Activated CD4-positive, CD25-positive, alpha-beta regulatory T cell treated with anti-CD3 and anti-CD28 coated beads, Interleukin-2, amount 50 U/mL, for 72 hours (primary cell): ENCODE measurements at regions not wholly inside any gene's neighbourhood (a gene's known extent, or its start where the extent isn't known, plus 50 kb on each side); places are given as distances from the start of the nearest gene placed in this dataset.

Source experiments
- DNase-seq: peaks from one replicate; pipeline ENCODE4 v3.0.0; 2021

DNA sequence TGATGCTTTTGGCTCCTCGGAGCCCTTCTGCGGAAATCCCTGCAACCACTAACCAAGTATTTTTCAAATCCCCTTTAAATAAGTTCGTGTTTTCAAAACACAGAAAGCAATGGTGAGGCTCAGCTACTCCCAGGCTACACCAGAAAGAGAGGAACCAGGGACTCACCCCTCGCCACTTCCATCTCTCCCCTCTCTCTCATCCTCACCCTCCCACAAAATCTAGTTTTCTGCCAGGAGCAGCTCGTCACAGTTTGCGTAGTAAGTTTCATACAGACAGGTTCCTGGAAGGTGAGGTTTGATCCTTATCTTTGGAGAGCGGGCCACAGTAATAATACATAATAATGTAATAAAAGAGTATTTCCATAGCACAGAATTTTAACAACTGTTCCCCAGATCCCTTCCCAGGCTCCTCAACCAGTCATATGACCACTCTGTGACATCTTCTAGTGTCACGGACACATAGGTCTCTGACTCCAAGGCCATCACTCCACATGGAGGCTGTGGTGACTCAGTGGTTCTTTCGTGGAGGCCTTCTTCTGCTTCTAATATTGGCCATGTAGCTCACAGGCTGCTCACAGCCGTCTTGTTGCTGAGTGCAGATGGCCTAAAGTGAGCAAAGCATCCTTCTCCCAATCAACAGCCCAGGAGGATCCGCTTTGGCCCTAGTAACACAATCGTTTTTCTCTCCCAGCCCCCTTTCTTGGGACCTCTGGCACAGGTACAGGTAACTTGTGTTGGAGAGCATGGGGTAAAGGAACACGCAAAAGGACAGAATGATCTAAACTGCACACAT lies 295.7 kb downstream of the CDC5L start:
- no peak for DNase-seq

DNA sequence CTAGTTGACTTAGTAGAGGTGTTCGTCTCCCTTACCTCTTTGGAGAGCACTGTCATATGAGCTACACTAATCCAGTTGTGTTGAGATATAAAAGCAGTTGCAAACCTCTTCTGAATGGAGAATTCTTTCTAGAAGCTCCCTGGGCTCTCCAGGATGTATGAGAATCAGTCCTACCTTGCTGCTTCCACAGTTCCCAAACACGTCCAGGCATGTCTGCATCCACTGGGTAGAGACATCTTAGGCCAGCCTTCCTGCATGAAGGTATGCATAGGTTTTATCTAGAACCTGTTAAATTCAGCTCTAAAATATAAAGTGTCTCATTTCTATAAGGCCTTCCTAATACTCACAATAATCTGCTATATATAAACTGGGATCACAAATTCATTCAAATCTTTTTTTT lies 297.7 kb downstream of the CDC5L start:
- DNase-seq, result no peak

DNA sequence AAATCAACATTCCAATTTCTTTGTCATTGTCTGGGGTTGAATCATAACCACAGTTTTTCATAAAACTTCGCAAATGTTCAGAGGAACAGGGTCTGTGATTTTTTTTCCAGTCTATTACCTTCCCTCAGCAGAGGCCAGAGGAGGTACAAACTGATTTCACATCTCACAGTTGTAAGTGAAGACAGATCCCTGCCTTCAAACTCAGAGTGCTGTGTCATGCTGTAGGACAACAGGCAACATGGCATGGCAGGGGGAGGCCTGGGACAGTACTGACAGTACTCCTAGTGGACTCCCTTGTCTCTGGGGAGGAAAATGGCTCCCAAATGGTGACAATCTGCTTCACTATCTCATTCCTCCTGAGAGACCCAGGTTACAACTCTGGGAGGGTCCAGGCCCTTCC lies 308.6 kb downstream of the CDC5L start:
- no peak for DNase-seq

DNA sequence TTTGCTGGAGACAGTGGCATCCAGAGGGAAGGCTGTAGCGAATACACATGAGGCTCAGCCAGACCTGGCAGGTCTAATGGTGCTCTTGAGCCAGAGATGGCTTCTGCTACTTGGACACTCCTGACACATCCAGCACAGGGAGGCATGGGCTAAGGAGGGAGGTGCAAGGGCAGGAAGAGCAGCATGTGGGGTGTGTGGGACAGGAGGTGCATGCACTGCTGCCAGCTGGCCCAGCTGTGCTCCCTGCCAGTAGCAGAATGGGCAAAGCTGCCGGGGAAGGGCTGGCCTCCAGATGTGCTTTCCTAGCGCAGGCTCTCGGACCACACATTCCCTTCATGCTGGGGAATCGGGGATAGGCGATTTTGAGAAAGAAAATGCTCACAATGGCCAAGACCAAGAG lies 309.2 kb downstream of the CDC5L start:
- no peak for DNase-seq

DNA sequence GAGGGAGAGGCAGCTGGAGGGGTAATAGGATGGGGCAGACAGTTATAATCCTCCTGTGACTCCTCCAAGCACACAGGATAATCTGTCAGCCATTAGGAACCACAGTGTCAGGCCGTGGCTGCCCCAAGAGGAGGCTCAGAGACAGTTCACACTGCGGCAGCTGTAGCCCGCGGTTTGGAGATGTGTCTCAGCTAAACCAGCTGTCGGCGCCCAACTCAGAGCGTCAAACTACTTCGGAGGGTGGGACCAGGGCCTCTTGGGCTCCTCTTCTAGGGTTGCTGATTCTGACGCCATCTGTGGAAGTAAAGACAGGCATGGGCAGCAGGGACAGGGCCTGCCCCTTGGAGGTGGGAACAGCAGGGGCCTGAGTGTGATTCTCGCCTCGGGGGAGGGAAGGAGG lies 309.8 kb downstream of the CDC5L start:
- no peak for DNase-seq

DNA sequence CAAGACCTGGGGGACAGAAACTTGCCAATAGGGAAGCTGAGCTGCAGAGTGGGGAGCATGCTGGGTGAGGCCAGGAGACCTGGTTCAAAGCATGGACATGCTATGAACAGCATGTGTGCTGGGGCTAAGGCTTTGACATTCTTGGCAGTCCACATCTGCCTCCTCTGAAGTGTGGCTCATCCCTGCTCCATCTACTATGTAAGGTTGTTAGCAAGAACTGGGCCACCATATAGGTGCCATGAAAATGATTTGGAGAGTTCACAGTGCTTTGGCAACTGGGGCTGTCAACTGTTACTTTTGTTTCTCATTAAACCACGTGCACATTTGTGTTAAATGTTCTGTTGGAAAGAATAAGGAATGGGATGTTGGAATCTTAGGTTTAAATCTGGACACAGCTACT lies 311.1 kb downstream of the CDC5L start:
- DNase-seq, result no peak

DNA sequence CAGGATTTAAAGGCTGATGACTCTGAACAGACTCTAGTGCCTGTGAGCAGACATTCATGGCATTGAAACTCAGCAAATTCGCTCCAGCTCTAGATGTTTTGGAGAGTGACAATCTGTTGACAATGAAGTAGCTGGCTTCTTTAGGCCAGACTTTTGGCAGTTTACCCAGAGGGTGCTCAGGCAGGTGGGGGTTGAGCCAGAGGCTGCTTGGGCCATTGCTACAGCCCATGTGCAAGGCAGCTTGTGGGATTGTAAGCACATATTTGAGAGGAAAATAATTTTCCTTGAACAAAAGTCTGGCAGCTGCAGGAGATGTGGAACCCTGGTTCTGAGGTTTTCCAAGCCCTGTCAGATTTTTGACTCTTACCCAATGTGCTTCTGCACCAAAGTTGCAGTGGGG lies 311.6 kb downstream of the CDC5L start:
- no peak for DNase-seq

DNA sequence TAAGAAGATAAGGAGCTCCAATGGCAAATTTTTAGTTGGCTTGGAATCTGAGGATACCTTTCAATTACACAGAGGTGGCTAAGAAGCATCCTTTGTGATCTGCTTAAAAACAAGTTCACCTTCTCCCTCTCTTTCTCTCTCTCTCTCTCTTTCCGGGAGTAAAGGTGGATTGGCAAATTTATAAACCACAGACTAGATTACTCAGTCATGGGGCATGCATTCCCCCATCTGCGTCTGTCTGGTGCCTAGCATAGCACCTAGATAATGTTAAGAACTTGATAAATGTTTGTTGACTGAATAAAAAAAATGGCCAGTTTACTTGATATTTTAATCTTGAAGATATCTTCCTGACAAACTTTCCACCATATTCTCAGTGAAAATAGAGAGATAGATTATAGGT lies 312.3 kb downstream of the CDC5L start:
- no peak for DNase-seq

DNA sequence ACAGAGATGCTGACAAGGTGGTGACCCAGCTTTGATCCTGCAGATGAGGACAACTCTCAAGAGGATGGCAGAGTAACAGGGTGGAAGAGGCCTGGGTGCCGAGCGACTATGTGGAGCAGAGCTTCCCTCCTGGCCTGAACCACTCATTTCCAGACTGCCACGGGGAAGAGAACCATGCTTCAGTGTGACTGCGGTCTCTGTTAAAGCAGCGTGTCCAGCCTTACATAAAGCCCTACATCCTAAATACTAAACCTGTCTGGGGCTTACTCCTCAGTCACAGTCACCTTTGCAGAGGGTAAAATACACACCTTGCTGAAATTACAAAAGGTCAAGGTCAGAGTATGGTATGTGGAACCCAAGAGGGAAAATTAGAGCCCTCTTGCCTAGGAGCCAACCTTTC lies 312.9 kb downstream of the CDC5L start:
- no peak for DNase-seq

DNA sequence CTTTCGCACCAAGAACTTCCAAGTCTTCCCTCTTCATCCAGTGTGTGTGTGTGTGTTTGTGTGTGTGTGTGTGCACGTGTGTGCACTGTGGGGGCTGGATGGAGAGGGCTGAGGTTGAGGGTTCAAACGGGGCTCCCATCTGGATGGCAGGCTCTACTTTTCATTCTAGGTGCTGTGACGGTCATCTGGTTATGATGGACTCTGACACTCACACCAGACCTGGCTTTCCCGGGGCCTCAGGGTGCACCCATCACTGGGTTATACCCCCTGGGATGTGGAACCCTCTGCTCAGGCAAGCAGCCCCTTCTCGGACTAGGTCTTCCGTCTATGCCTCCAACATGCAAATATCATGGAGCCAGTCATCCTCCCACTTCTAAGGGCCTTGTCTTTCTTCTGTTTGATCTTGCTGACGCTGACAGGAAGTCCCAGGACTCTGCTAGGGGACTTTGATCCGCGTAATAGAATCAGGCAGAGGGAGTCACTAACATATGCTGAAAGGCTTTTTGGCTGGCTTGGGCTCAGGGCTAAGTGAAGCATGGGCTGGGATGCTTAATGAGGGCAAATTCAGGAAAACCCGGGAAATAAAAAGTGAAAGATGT lies 313.6 kb downstream of the CDC5L start:
- no peak for DNase-seq

DNA sequence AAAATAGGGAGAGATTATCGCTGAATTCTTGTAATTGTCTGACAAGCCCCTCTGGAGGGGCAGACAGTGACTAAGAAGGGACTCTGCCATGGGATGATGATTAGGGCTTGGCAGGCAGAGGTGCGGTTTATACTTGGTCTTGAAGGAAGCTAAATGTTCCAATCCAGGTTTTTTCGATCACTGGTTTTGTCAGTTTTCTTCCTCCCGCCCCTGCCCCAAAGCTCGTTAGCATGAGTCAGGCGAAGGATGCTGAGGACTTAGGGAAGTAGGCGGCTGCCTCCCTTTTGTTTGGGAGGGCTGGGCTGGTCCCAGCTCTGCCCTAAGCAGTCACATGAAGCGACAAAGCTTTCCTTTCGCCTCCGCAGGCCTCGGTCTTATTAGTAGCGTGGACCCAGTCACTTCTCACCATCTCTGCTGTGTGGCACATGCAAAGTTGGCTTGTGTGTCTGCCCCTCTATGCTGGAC lies 314.2 kb downstream of the CDC5L start:
- DNase-seq, result no peak

DNA sequence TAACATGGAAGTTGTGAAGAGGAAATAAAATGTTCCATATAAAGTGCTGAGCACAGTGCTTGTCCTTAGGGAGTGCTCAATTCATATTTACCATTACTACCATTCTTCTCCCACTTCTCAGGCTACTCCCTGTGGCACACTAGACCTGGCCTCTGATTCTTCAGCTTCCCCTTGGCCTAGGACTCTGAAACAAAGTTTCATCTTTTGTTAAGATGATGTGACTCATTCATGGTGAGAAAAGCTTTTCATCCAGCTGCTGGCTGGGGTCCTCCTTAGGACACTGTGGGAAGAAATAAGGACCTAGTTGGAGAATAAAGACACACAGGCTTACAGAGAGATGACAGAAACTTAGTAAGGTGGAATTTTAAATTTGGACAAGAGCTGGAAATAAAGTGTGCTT lies 314.8 kb downstream of the CDC5L start:
- DNase-seq, result no peak

DNA sequence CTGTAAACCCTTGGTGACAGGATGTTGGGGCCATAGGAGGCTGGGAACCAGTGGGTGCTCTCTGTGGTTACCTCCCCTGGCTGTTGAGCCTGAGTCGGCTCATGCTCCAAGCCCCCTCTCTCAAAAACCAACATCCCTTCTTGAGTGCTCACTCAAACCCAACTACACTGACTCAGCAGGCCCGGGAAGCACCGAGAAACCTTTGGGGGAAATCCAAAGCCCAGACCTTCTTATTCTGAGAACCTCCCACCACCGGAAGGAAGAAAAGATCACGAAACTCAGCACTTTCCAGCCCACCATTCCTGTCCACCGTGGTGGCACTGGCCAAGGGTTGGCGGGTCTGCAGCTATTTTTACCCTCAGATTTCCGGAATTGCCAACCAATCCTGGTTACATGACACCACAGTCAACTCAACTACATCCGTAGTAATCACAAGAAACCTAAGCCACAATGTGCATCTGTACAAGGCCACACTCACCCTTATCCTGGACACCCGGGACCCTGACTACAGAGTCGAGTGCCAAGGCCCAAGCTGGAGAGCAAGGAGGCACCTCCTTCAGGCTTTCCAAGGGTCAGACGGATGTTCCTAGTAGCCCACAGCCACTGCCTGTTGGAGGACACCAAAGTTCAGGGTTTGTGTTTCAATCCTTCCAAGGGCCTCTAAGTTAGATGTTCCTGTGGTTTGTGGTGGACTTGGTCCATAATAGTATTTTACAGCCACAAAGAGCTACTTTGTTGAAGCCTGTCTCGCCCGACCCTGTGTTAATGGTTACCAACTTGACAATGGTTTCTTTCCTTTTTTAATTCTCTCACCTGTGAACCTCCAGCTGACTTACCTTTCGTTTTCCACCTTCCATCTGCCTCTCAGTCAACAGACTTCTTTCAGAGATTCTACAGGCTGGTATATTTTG lies 317.0 kb downstream of the CDC5L start:
- no peak for DNase-seq

DNA sequence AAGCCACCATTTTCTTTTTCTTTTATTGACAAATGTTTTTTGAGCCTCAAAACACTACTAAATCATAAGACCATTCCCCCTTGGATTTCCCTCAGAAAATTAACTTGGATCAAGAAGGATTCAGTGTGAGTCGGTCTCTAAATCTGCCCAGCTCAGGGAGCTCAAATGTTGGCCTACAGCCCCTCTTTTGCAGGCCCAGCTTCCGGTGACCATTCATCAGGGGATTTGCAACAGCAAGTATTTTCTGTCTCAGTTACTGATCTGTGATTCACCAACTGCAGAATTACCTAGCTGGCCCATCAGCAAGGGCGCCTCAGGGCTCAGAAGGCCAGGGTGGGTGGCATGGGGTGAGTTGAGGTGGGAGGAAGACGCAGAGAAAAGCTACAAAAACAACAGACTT lies 318.1 kb downstream of the CDC5L start:
- DNase-seq, result no peak

DNA sequence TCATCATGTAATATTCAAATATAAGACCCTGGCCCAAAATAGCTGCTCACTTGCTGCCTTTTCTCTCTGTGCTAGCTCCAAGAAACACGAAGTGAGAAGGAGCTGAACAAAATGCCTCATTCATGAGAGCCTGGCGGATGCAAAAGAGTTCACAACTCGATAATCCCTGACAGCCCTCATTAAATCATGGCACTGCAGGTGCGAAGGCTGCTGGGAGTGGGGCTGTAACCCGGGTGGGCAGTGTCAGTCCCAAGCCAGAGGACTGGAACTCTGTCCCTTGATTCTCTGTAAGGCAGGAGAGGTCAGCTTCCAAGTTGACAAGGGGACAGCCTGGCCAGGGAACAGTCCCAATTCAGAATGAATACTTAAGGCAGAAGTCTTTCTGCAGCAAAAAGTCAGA lies 318.5 kb downstream of the CDC5L start:
- no peak for DNase-seq

DNA sequence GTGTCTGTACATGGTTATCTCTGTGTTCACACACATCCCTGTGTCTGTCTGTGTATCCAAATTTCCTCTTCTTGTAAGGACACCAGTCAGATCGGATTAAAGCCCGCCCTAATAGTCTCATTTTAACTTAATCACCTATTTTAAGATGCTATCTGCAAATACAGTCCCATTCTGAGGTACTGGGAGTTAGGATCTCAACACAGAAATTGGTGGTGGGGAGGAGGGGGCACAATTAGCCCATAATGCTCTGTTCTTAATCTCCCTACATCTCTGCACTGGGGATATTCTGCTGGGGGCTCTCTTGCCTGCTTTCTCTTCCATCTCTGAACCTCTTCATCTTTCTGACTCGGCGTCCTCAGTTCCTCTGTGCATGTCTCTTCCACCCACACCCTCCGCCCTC lies 320.7 kb downstream of the CDC5L start:
- DNase-seq, result no peak

DNA sequence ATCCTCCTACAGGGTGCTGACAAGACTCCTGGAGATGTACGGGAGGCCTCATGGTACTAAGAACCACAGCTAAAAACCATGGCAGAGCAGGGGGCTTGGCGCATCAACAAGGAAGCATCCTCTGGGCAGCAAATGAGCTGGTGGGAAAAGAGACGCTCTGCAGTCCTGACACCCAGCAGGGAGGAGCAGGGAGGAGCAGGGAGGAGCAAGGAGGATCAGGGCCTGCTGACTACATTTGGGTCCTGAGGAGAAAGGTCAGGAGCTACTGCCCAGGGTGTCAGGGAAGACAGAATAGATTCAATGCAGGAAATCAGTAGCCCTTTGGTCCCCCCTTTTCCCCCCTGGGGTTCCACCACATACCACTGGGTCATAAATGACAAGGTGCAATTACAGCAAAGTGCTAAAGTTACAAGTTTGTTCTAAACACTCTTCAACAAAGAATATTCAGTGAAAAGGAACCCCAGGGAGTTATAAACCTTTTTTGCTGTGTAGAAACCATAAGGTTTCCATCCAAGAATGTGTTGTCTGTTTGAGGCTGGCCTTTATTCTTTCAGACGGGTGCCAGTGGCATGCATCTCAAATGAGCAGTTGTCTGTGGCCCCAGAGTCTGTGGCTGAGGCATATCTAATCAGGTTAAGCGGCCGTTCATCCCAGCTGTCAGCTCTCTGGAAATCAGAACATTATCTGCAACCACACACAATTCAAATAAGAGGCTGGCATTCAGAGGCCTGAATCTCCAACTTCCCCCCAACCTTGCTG lies 325.0 kb downstream of the CDC5L start:
- DNase-seq, result no peak

DNA sequence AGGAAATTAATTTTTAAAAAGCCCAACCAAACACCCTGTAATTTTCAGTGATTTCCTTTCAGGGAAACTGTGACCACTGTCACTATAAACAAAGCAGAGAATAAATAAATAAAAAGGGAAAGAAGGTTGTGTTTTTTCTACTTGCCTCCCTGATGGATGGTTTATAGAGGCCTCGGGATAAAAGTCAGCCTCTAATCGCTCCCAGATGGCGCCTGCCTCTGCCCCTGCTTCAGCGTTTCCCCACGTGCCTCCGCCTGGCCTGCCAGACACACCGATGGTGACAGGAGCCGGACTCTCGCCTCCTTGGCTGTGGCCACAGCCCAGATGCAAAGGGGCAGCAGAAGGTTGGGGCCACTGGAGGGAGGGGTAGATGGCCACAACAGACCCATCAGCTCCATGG lies 327.7 kb downstream of the CDC5L start:
- DNase-seq, result no peak

DNA sequence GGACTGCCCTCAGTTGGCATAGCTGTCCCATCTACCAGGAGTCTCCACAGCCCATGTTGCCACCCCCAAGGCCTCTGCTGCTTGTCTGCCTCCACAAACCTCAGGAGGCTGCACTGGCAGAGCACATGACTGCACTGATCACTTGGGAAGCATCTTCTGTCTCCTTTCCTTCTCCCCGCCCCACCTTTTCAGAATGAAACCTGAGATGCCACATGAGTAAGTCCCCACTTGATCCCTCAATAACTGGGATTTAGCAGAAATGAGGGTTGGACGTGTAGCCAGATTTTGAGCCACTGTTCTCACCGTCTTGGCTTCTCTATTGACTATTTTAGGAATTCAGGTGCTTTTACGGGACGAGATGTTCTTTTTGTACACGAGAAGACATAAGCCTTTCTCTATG lies 328.4 kb downstream of the CDC5L start:
- DNase-seq, result no peak

DNA sequence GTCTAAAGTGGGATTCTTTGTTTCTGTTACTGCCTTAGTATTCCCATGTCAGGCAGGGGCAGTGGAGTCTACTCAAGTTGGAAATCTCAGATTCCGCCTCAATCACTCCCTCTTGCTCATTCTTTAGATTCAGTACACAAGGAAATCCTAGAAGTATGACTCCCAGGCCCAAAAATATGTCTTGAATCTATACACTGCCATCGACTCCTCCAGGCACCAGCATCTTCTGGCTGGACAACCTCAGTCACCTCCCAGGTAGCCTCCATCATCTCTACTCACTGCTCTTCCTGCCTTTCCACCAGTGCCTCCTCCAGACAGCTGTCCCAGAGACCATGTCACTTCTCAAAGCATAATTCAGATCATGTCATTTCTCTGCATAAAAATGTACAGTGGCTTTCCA lies 329.9 kb downstream of the CDC5L start:
- no peak for DNase-seq

DNA sequence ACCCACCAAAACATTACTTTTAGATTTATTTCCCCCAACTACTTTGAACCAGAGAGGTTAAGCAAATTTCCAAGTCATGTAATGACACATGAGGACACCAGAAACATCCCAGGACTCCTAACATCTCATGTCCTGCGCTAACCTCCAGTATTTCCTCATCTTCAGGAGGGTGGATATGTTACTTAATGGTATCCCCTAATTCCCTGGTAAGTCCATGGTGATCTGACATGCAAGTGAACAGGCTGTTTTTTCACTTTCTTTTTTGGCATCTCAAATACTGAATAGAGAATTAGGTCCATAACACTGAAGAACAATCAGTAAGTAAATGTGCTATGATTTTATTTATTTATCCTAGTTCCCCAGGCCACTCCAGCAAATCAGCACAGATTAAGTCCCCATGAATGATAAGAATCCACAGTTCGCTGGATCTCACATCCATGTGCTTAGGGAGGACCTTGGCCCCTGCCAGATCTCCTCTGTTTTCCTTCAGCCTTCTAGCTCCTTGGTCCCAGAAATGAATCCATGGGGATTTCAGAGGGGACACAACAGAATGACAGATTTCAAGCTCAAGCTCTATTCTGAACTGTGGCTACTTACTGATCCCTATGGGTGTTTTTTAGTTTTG lies 334.6 kb downstream of the CDC5L start:
- DNase-seq, result no peak

DNA sequence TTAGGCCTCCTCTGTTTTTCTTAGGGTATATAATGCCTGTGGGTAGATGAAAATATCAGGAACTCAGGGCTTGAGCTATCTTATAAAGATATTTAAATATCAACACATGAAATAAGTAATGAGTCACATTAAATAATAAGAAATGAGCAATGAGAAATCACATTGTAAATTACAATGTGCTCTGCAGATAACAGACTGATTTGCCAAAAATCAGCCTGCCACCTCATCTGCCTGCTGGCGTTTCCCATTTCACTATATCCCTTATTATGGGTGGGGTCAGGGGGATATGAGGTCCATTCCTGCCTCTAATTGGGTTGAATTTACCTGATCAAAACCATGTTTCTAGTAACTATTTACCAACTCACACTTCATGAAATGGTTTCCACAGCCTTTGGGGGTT lies 335.2 kb downstream of the CDC5L start:
- DNase-seq, result no peak
